Testis (tissue), 2 donors: ENCODE measurements at regions not wholly inside any gene's neighbourhood (a gene's known extent, or its start where the extent isn't known, plus 50 kb on each side); places are given as distances from the start of the nearest gene placed in this dataset.

Source experiments
- DNase-seq: peaks from one replicate; pipeline ENCODE4 v3.0.0-alpha.2; 2019
- H3K27ac ChIP-seq, 2 donors: fragments of 200-600 bp; sonication (generic); one replicate each; pipeline ENCODE4 v1.5.1; 2019
- H3K27me3 ChIP-seq: fragments of 200-600 bp; sonication (generic); one replicate; pipeline ENCODE4 v1.5.1; 2019
- H3K36me3 ChIP-seq: fragments of 200-600 bp; sonication (generic); one replicate; pipeline ENCODE4 v1.5.1; 2017; ENCODE audit warnings: low read depth; ENCODE audit errors: missing control alignments
- H3K4me1 ChIP-seq: fragments of 200-600 bp; sonication (generic); one replicate; pipeline ENCODE4 v1.5.1; 2019
- H3K4me3 ChIP-seq, 2 donors: fragments of 200-600 bp; sonication (generic); one replicate each; pipeline ENCODE4 v1.5.1; 2017 to 2019
- H3K9me3 ChIP-seq: fragments of 200-600 bp; sonication (generic); one replicate; pipeline ENCODE4 v1.5.1; 2017
- POLR2A ChIP-seq: fragments of 450-650 bp; IDR thresholded peaks from one replicate; pipeline ENCODE4 v1.6.1; 2017; ENCODE audit warnings: antibody characterized with exemption, mild to moderate bottlenecking, moderate library complexity
- WGBS, 2 donors: methylation state at CpG; one replicate each; pipeline ENCODE4 v1.1.5; 2018; 5-methylcytosine and 5-hydroxymethylcytosine counted together
- intact Hi-C: fragments of 100-400 bp; cut with DNase I; formaldehyde crosslinking; loops from one replicate; pipeline ENCODE4 v1.15.1; 2023; ENCODE audit warnings: low total_unique reads
- TF ChIP-seq, protein P1 (sequence below), 3 experiments: fragments of 450-650 bp in 2 of 3; fragments of 200-600 bp in 1 of 3; sonication (generic) in 1 of 3; IDR thresholded peaks; one replicate each; pipeline ENCODE4 v1.5.1; 2016 to 2019; ENCODE audit warnings: antibody characterized with exemption in 3 of 3, mild to moderate bottlenecking in 2 of 3, moderate library complexity in 1 of 3

DNA sequence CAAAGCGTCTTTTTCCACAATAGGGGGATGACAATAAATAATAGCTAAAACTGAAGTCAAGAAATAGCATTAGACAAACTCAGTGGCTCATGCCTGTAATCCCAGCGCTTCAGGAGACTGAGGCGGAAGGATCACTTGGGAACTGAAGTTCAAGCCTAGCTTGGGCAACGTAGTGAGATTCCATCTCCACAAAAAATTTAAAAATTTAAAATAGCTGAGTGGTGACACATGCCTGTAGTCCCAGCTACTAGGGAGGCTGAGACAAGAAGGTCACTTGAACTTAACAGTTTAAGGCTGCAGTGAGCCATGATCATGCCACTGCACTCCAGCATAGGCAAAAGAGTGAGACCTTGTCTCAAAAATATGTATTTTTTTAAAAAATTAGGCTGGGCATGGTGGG, 107.9 kb downstream of the AKR1D1 start:
- no peak for TF ChIP-seq POLR2A
- TF ChIP-seq, protein P1, sequence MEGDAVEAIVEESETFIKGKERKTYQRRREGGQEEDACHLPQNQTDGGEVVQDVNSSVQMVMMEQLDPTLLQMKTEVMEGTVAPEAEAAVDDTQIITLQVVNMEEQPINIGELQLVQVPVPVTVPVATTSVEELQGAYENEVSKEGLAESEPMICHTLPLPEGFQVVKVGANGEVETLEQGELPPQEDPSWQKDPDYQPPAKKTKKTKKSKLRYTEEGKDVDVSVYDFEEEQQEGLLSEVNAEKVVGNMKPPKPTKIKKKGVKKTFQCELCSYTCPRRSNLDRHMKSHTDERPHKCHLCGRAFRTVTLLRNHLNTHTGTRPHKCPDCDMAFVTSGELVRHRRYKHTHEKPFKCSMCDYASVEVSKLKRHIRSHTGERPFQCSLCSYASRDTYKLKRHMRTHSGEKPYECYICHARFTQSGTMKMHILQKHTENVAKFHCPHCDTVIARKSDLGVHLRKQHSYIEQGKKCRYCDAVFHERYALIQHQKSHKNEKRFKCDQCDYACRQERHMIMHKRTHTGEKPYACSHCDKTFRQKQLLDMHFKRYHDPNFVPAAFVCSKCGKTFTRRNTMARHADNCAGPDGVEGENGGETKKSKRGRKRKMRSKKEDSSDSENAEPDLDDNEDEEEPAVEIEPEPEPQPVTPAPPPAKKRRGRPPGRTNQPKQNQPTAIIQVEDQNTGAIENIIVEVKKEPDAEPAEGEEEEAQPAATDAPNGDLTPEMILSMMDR (IDR thresholded peaks at IDR 0.05): no peak
- Histone ChIP-seq H3K36me3 (no peaks in the 10 kb centered on the region), H3K4me3 (no peak overlapping the region), H3K27me3 (no peaks in the 10 kb centered on the region), H3K9me3 (no peaks in the 10 kb centered on the region), H3K27ac (no peak overlapping the region), H3K4me1 (no peaks in the 10 kb centered on the region)
- WGBS, 2 donors: 90 to 91% methylated on average over 4 of the region's 4 CpGs
- DNase-seq: no peak
- intact Hi-C loops: no loop called here

DNA sequence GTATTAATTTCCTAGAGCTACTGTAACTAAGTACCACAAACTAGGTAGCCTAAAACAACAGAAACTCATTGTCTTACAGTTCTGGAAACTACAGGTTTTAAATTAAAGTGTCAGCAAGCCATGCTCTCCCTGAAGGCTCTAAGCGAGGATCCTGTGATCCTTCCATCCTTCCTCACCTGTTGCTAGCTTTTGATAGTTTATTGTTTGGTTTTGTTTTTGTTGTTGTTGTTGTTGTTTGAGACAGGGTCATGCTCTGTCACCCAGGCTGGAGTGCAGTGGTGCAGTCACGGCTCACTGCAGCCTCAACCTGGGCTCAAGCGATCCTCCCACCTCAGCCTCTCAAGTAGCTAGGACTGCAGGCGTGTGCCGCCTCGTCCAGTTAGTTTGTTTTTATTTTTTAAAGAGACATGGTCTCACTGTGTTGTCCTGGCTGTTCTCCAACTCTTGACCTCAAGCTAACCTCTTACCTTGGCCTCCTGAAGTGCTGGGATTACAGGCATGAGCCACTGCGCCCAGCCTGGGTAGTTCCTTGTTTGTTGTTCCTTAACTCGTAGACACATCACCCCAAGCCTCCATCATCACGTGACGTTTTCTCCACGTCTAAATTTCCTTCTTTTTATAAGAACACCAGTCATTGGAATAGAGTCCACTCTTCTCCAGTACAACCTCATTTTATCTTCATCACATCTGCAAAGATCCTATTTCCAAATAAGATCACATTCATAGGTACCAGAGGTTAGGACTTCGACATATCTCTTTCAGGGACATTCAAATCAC, 109.1 kb downstream of the AKR1D1 start:
- TF ChIP-seq POLR2A: no peak
- TF ChIP-seq, protein P1 (IDR thresholded peaks at IDR 0.05): no peak
- Histone ChIP-seq H3K27me3 (no peaks in the 10 kb centered on the region), H3K9me3 (no peaks in the 10 kb centered on the region), H3K4me3 (no peak overlapping the region), H3K4me1 (no peaks in the 10 kb centered on the region), H3K27ac (no peak overlapping the region), H3K36me3 (no peaks in the 10 kb centered on the region)
- no peak for DNase-seq
- 87 to 89% methylated on average over 12 of the region's 12 CpGs for WGBS, 2 donors
- intact Hi-C loops: no loop called here

DNA sequence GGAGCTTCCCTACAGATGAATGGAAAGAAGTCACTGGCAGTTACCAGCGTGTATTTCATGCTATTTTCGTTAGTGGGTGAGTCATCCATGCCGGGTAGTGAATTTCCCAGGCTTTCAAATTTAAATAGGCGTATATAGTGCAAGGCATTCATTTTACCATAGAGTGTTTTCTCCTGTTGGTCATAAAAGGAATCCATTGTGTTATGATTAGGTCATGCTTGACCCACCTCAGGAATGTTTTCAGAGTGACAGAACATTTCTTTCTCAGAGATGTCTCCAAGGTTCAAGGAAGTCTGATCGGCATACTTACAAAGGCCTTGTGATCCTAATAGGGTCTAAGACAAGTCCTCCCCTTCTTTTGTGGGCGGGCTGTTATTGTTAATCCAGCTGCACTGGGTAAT, 110.7 kb downstream of the AKR1D1 start:
- H3K4me3 ChIP-seq: no peak overlapping the region
- 62 to 73% methylated on average over 6 of the region's 6 CpGs for WGBS, 2 donors
- H3K36me3 ChIP-seq: no peaks in the 10 kb centered on the region
- TF ChIP-seq, protein P1 (IDR thresholded peaks at IDR 0.05): no peak
- no peak for TF ChIP-seq POLR2A
- no peak for DNase-seq
- intact Hi-C loops: no loop called here
- H3K4me1 ChIP-seq: no peaks in the 10 kb centered on the region
- no peak overlapping the region for H3K27ac ChIP-seq
- no peaks in the 10 kb centered on the region for H3K27me3 ChIP-seq
- no peaks in the 10 kb centered on the region for H3K9me3 ChIP-seq

DNA sequence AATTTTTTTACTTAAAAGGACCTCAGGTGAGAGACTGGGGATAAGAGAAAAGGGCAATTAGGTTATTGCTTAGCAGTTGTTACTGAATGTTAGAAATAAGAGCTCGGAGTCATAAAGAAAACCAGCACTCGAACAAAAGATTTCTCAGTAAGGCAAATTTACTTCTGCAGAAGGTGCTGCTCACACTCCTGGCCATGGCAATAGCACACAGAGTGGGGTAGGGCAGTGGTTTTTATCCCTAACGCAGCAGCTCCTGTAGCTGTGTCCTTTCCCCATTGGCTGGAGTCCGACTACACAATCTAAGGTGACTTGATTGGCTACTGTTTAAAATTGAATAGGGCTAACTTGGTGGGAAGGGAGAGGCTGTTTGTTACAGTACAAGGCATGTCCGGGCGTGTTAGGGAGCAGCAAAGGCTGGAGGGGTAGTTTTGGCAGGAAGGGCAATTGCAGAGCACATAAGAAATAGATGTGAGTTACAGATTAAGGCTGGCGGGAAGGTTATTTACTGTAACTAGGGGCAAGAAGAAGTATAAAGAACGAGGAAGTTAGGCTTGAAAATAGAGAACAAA, 112.1 kb downstream of the AKR1D1 start:
- intact Hi-C loops: no loop called here
- H3K9me3 ChIP-seq: no peaks in the 10 kb centered on the region
- no peak for TF ChIP-seq POLR2A
- TF ChIP-seq, protein P1 (IDR thresholded peaks at IDR 0.05): no peak

DNA sequence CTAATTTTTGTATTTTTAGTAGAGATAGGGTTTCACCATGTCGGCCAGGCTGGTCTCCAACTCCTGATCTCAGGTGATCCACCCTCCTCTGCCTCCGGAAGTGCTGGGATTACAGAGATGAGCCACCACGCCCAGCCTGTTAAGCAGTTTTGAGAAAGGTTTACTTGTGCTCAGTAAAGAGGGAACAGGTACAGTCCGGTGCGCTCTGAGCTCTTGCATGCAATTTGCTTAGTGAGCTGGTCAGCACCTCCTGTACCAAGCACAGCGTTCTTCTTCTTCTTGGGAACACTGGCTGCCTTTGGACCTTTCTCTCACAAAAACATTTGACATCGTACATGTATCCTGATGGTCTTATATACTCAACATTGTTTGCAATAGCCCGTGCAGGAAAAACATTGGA, 118.3 kb downstream of the AKR1D1 start:
- no peak overlapping the region for H3K27ac ChIP-seq
- H3K9me3 ChIP-seq: no peaks in the 10 kb centered on the region
- no peak for DNase-seq
- 82 to 91% methylated on average over 8 of the region's 8 CpGs for WGBS, 2 donors
- TF ChIP-seq, protein P1 (IDR thresholded peaks at IDR 0.05): no peak
- TF ChIP-seq POLR2A: no peak
- intact Hi-C loops: no loop called here
- no peaks in the 10 kb centered on the region for H3K4me1 ChIP-seq
- H3K4me3 ChIP-seq: no peak overlapping the region
- H3K27me3 ChIP-seq: no peaks in the 10 kb centered on the region
- no peaks in the 10 kb centered on the region for H3K36me3 ChIP-seq

More for the DNA sequence above, 112.1 kb downstream of the AKR1D1 start:
- Histone ChIP-seq H3K4me1 (no peaks in the 10 kb centered on the region), H3K36me3 (no peaks in the 10 kb centered on the region), H3K4me3 (no peak overlapping the region), H3K27ac (no peak overlapping the region), H3K27me3 (no peaks in the 10 kb centered on the region)
- DNase-seq: no peak
- 79 to 90% methylated on average over 8 of the region's 8 CpGs for WGBS, 2 donors
